ENCODE measurements at regions not wholly inside any gene's neighbourhood (a gene's known extent, or its start where the extent isn't known, plus 50 kb on each side); places are given as distances from the start of the nearest gene placed in this dataset.

DNA sequence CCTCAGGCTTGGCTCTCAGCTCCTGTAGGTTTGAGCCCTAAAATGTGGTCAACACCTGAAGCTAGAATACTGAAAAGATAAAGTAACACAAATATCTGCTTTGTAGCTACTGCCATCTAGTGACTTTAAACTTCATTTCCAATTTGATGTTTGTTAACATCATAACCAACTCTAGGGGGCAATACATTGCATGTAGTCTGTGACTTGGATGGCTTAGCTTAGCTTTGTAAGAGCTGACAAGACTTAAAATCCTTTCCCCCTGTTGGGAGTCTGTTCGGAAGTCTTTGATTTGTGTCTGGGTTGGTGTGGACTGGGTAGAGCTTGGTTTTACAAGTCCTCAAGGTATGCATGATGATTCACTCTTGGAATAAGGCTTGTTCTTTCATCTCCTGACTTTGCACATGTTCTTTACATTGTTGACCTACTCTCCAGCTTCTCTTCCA, 51.7 kb downstream of the SCN11A start:
- no peaks in the 10 kb centered on the region for H3K79me2 ChIP-seq (ENCODE audit: insufficient read depth, low read length)
- no peak overlapping the region for H3K4me2 ChIP-seq (ENCODE audit: insufficient read depth, low read length)
- no peaks in the 10 kb centered on the region for H3K36me3 ChIP-seq (ENCODE audit: insufficient read depth, low read length)
- TF ChIP-seq, protein P1, sequence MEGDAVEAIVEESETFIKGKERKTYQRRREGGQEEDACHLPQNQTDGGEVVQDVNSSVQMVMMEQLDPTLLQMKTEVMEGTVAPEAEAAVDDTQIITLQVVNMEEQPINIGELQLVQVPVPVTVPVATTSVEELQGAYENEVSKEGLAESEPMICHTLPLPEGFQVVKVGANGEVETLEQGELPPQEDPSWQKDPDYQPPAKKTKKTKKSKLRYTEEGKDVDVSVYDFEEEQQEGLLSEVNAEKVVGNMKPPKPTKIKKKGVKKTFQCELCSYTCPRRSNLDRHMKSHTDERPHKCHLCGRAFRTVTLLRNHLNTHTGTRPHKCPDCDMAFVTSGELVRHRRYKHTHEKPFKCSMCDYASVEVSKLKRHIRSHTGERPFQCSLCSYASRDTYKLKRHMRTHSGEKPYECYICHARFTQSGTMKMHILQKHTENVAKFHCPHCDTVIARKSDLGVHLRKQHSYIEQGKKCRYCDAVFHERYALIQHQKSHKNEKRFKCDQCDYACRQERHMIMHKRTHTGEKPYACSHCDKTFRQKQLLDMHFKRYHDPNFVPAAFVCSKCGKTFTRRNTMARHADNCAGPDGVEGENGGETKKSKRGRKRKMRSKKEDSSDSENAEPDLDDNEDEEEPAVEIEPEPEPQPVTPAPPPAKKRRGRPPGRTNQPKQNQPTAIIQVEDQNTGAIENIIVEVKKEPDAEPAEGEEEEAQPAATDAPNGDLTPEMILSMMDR (IDR thresholded peaks at IDR 0.05; ENCODE audit: extremely low read depth, low read depth, low read length), result peak; percentile 77
- H3K9me3 ChIP-seq (ENCODE audit: low read depth, low read length), result no peaks in the 10 kb centered on the region
- no peaks in the 10 kb centered on the region for H3K4me1 ChIP-seq (ENCODE audit: insufficient read depth, low read length)
- H4K20me1 ChIP-seq (ENCODE audit: insufficient read depth, low read length), result no peaks in the 10 kb centered on the region
- no peak overlapping the region for H3K27ac ChIP-seq (ENCODE audit: low read depth, low read length)
- no peak overlapping the region for H2AFZ ChIP-seq (ENCODE audit: low read length)
- H3K27me3 ChIP-seq (ENCODE audit: insufficient read depth, low read length), result no peaks in the 10 kb centered on the region
- DNase-seq (ENCODE audit: insufficient read length, low spot score, missing footprints), result no peak
- H3K4me3 ChIP-seq (ENCODE audit: insufficient read depth, low read length), result no peak overlapping the region

DNA sequence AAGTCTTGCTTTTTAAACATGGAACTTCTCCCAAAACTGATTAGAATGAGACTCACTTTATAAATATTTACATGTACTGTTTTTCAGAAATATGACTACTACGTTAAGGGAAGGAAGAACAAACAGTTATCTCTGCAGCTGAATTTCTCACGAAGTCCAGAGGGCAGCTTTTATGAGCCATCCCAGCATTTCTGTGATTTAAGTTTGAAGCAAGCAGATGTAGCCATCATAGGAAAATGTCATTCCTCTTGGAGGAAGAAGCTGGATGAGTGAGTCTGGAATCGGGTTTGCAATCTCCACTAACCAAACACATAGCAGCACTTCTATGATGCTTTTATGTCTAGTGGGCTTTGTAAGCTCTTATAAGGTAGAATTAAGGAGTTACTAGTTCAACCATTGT, 53.7 kb downstream of the SCN11A start:
- TF ChIP-seq, protein P1 (IDR thresholded peaks at IDR 0.05; ENCODE audit: extremely low read depth, low read depth, low read length), result no peak
- H3K9me3 ChIP-seq (ENCODE audit: low read depth, low read length), result no peaks in the 10 kb centered on the region
- H3K4me3 ChIP-seq (ENCODE audit: insufficient read depth, low read length), result no peak overlapping the region
- no peaks in the 10 kb centered on the region for H3K4me1 ChIP-seq (ENCODE audit: insufficient read depth, low read length)
- H3K27me3 ChIP-seq (ENCODE audit: insufficient read depth, low read length), result no peaks in the 10 kb centered on the region
- H3K27ac ChIP-seq (ENCODE audit: low read depth, low read length), result no peak overlapping the region
- DNase-seq (ENCODE audit: insufficient read length, low spot score, missing footprints), result no peak
- H3K36me3 ChIP-seq (ENCODE audit: insufficient read depth, low read length), result no peaks in the 10 kb centered on the region
- H4K20me1 ChIP-seq (ENCODE audit: insufficient read depth, low read length), result no peaks in the 10 kb centered on the region
- no peaks in the 10 kb centered on the region for H3K79me2 ChIP-seq (ENCODE audit: insufficient read depth, low read length)
- H3K4me2 ChIP-seq (ENCODE audit: insufficient read depth, low read length), result no peak overlapping the region
- H2AFZ ChIP-seq (ENCODE audit: low read length), result peak overlapping the region; percentile 31

- H3K4me1 ChIP-seq (ENCODE audit: insufficient read depth, low read length), result peaks cover 7% of the 10 kb centered on the region
- DNase-seq (ENCODE audit: insufficient read length, low spot score, missing footprints), result no peak
- H3K79me2 ChIP-seq (ENCODE audit: insufficient read depth, low read length), result no peaks in the 10 kb centered on the region
- H2AFZ ChIP-seq (ENCODE audit: low read length), result no peak overlapping the region
- TF ChIP-seq, protein P1 (IDR thresholded peaks at IDR 0.05; ENCODE audit: extremely low read depth, low read depth, low read length), result no peak
- H3K4me3 ChIP-seq (ENCODE audit: insufficient read depth, low read length), result no peak overlapping the region
- no peaks in the 10 kb centered on the region for H3K9me3 ChIP-seq (ENCODE audit: low read depth, low read length)
- H3K4me2 ChIP-seq (ENCODE audit: insufficient read depth, low read length), result no peak overlapping the region
- no peaks in the 10 kb centered on the region for H3K36me3 ChIP-seq (ENCODE audit: insufficient read depth, low read length)
- H3K27me3 ChIP-seq (ENCODE audit: insufficient read depth, low read length), result no peaks in the 10 kb centered on the region
- H4K20me1 ChIP-seq (ENCODE audit: insufficient read depth, low read length), result no peaks in the 10 kb centered on the region
- H3K27ac ChIP-seq (ENCODE audit: low read depth, low read length), result no peak overlapping the region
Observed at GRCh38 chr3:38996193-38996592, 55.6 kb downstream of the SCN11A start.

GRCh38 chr3:38994251-38994650, 57.5 kb downstream of the SCN11A start:
- Histone ChIP-seq H3K27ac (ENCODE audit: low read depth, low read length) (no peak overlapping the region), H3K4me1 (ENCODE audit: insufficient read depth, low read length) (peaks cover 18% of the 10 kb centered on the region), H4K20me1 (ENCODE audit: insufficient read depth, low read length) (no peaks in the 10 kb centered on the region), H3K4me2 (ENCODE audit: insufficient read depth, low read length) (no peak overlapping the region), H3K79me2 (ENCODE audit: insufficient read depth, low read length) (no peaks in the 10 kb centered on the region), H3K27me3 (ENCODE audit: insufficient read depth, low read length) (no peaks in the 10 kb centered on the region), H3K4me3 (ENCODE audit: insufficient read depth, low read length) (no peak overlapping the region), H3K36me3 (ENCODE audit: insufficient read depth, low read length) (no peaks in the 10 kb centered on the region), H3K9me3 (ENCODE audit: low read depth, low read length) (no peaks in the 10 kb centered on the region), H2AFZ (ENCODE audit: low read length) (no peak overlapping the region)
- TF ChIP-seq, protein P1 (IDR thresholded peaks at IDR 0.05; ENCODE audit: extremely low read depth, low read depth, low read length), result no peak
- no peak for DNase-seq (ENCODE audit: insufficient read length, low spot score, missing footprints)

Measured in osteoblast (primary cell).